ENCODE measurements at regions not wholly inside any gene's neighbourhood (a gene's known extent, or its start where the extent isn't known, plus 50 kb on each side); places are given as distances from the start of the nearest gene placed in this dataset.

- no peak overlapping the region for H3K27ac ChIP-seq
- TF ChIP-seq CTCF (IDR thresholded peaks at IDR 0.05) (no peak), ZFX (IDR thresholded peaks at IDR 0.05; ENCODE audit: borderline replicate concordance) (no peak)
Measured at GRCh38 chr6:18326980-18327379, 60.2 kb upstream of the RNF144B start.

GRCh38 chr6:18326001-18326400 lies 61.1 kb upstream of the RNF144B start:
- no peak for TF ChIP-seq ZFX (IDR thresholded peaks at IDR 0.05; ENCODE audit: borderline replicate concordance)
- no peak for TF ChIP-seq CTCF (IDR thresholded peaks at IDR 0.05)
- H3K27ac ChIP-seq = no peak overlapping the region

GRCh38 chr6:18324706-18325042 lies 60.3 kb upstream of the DEK start:
- no peak for TF ChIP-seq CTCF (IDR thresholded peaks at IDR 0.05)
- no peak for TF ChIP-seq ZFX (IDR thresholded peaks at IDR 0.05; ENCODE audit: borderline replicate concordance)
- H3K27ac ChIP-seq = 0 out of 2 replicates have a peak overlapping the region, but pooled peaks have one; percentile 15

GRCh38 chr6:18323935-18324705 lies 59.8 kb upstream of the DEK start:
- 0 out of 2 replicates have a peak overlapping the region, but pooled peaks have one; percentile 15 for H3K27ac ChIP-seq

GRCh38 chr6:18317850-18318249 lies 53.5 kb upstream of the DEK start:
- no peak overlapping the region for H3K27ac ChIP-seq
- TF ChIP-seq ZFX (IDR thresholded peaks at IDR 0.05; ENCODE audit: borderline replicate concordance) (no peak), CTCF (IDR thresholded peaks at IDR 0.05) (no peak)

More at GRCh38 chr6:18323935-18324705, 59.8 kb upstream of the DEK start:
- TF ChIP-seq CTCF (IDR thresholded peaks at IDR 0.05) (peak; percentile 77), ZFX (IDR thresholded peaks at IDR 0.05; ENCODE audit: borderline replicate concordance) (no peak)

GRCh38 chr6:18314317-18314997 lies 50.1 kb upstream of the DEK start:
- H3K27ac ChIP-seq = no peak overlapping the region
- TF ChIP-seq CTCF (IDR thresholded peaks at IDR 0.05) (no peak), ZFX (IDR thresholded peaks at IDR 0.05; ENCODE audit: borderline replicate concordance) (no peak)
